22Rv1 (cell line): ENCODE measurements at regions not wholly inside any gene's neighbourhood (a gene's known extent, or its start where the extent isn't known, plus 50 kb on each side); places are given as distances from the start of the nearest gene placed in this dataset.

ENCODE experiments used
- ZFX ChIP-seq: fragments of 450-650 bp; IDR thresholded peaks from 2 replicates; pipeline ENCODE4 v1.6.1; 2017; ENCODE audit warnings: antibody characterized with exemption, borderline replicate concordance
- TF ChIP-seq, protein P1 (sequence below): fragments of 450-650 bp; IDR thresholded peaks from 2 replicates; pipeline ENCODE4 v1.5.1; 2017; ENCODE audit warnings: mild to moderate bottlenecking

DNA sequence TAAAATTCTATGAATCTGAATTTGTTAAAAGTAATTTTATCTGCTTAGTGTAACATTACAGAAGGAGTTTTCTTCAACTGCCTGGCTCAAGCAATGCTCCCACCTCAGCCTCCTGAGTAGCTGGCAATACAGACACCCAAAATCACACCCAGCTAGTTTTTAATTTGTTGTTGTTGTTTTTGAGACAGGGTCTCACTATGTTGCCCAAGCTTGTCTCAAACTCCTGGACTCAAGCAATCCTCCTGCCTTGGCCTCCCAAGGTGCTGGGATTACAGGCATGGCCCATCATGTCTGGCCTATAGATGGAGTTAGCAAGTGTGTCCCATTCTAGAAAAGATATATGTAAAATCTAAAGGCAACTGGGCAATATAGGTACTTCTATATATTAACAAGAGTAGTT, 1580.4 kb upstream of the PRR20A start:
- TF ChIP-seq, protein P1, sequence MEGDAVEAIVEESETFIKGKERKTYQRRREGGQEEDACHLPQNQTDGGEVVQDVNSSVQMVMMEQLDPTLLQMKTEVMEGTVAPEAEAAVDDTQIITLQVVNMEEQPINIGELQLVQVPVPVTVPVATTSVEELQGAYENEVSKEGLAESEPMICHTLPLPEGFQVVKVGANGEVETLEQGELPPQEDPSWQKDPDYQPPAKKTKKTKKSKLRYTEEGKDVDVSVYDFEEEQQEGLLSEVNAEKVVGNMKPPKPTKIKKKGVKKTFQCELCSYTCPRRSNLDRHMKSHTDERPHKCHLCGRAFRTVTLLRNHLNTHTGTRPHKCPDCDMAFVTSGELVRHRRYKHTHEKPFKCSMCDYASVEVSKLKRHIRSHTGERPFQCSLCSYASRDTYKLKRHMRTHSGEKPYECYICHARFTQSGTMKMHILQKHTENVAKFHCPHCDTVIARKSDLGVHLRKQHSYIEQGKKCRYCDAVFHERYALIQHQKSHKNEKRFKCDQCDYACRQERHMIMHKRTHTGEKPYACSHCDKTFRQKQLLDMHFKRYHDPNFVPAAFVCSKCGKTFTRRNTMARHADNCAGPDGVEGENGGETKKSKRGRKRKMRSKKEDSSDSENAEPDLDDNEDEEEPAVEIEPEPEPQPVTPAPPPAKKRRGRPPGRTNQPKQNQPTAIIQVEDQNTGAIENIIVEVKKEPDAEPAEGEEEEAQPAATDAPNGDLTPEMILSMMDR: no peak
- no peak for TF ChIP-seq ZFX
